ENCODE measurements at regions not wholly inside any gene's neighbourhood (a gene's known extent, or its start where the extent isn't known, plus 50 kb on each side); places are given as distances from the start of the nearest gene placed in this dataset.
"Not testable (repeated sequence)": the region's sequence is repeated elsewhere in the genome, so short reads cannot be mapped to it uniquely, and the experiment has no call there.

GRCh38 chr2:91573755-91574154, 2882.3 kb downstream of the RPIA start:
- 0 out of 2 replicates have a peak, but pooled peaks have one; percentile 24 for TF ChIP-seq TSHZ2 (CRISPR knock-in tag; IDR thresholded peaks at IDR 0.05)
- peak; percentile 47; the same call in 1 of the 2 replicates for TF ChIP-seq ZNF70 (CRISPR knock-in tag; IDR thresholded peaks at IDR 0.05)

GRCh38 chr2:91574255-91574654, 2882.8 kb downstream of the RPIA start:
- TF ChIP-seq TSHZ2 (CRISPR knock-in tag; IDR thresholded peaks at IDR 0.05) (peak; percentile 22; the same call in 1 of the 2 replicates), ZNF70 (CRISPR knock-in tag; IDR thresholded peaks at IDR 0.05) (0 out of 2 replicates have a peak, but pooled peaks have one; percentile 21)
- not testable (repeated sequence) for ATAC-seq

More at GRCh38 chr2:91573755-91574154, 2882.3 kb downstream of the RPIA start:
- ATAC-seq, result not testable (repeated sequence)

- ATAC-seq, result not testable (repeated sequence)
These were observed 2884.2 kb downstream of the RPIA start for GRCh38 chr2:91575701-91576100.

- not testable (repeated sequence) for ATAC-seq
These were observed 2885.9 kb downstream of the RPIA start for GRCh38 chr2:91577406-91577805.

GRCh38 chr2:91578678-91579077, 2887.2 kb downstream of the RPIA start:
- not testable (repeated sequence) for ATAC-seq

GRCh38 chr2:91579555-91579954, 2888.1 kb downstream of the RPIA start:
- ATAC-seq, result not testable (repeated sequence)

- not testable (repeated sequence) for ATAC-seq
These were observed 2888.6 kb downstream of the RPIA start for GRCh38 chr2:91580043-91580442.

- ATAC-seq, result not testable (repeated sequence)
These were observed 2895.6 kb downstream of the RPIA start for GRCh38 chr2:91587098-91587497.

- not testable (repeated sequence) for ATAC-seq
These were observed 2896.5 kb downstream of the RPIA start for GRCh38 chr2:91587908-91588535.

GRCh38 chr2:91588782-91589223, 2897.3 kb downstream of the RPIA start:
- not testable (repeated sequence) for ATAC-seq

GRCh38 chr2:91589454-91590328, 2898.2 kb downstream of the RPIA start:
- ATAC-seq, result not testable (repeated sequence)

- ATAC-seq, result not testable (repeated sequence)
These were observed 2898.9 kb downstream of the RPIA start for GRCh38 chr2:91590381-91590780.

GRCh38 chr2:91591066-91591465, 2899.6 kb downstream of the RPIA start:
- ATAC-seq, result not testable (repeated sequence)

- not testable (repeated sequence) for ATAC-seq
These were observed 2906.0 kb downstream of the RPIA start for GRCh38 chr2:91597436-91597835.

- ATAC-seq, result not testable (repeated sequence)
These were observed 2907.0 kb downstream of the RPIA start for GRCh38 chr2:91598519-91598918.

- ATAC-seq, result not testable (repeated sequence)
These were observed 2907.5 kb downstream of the RPIA start for GRCh38 chr2:91599000-91599399.

- not testable (repeated sequence) for ATAC-seq
These were observed 2911.4 kb downstream of the RPIA start for GRCh38 chr2:91602860-91603259.

- ATAC-seq, result not testable (repeated sequence)
These were observed 2912.5 kb downstream of the RPIA start for GRCh38 chr2:91603996-91604395.
